ENCODE measurements at regions not wholly inside any gene's neighbourhood (a gene's known extent, or its start where the extent isn't known, plus 50 kb on each side); places are given as distances from the start of the nearest gene placed in this dataset.

GRCh38 chr5:104915226-104915625 is 1352.6 kb upstream of the NUDT12 start:
- DNase-seq (ENCODE audit: extremely low spot score): no peak
- ChIA-PET CTCF (no interaction called here), POLR2A (no interaction called here)
- TF ChIP-seq BHLHE40 (IDR thresholded peaks at IDR 0.05; ENCODE audit: borderline replicate concordance) (no peak), ZNF384 (IDR thresholded peaks at IDR 0.05) (no peak), ELF4 (IDR thresholded peaks at IDR 0.05) (no peak), L3MBTL2 (conservative IDR thresholded peaks at IDR 0.05) (no peak), HDGF (IDR thresholded peaks at IDR 0.05; ENCODE audit: borderline replicate concordance) (no peak), CTBP1 (IDR thresholded peaks at IDR 0.05; ENCODE audit: borderline replicate concordance) (no peak), FOXM1 (IDR thresholded peaks at IDR 0.05; ENCODE audit: borderline replicate concordance) (no peak), SP1 (IDR thresholded peaks at IDR 0.05) (no peak), FOXA1 (IDR thresholded peaks at IDR 0.05) (no peak), SUZ12 (IDR thresholded peaks at IDR 0.05) (no peak), ARNT (IDR thresholded peaks at IDR 0.05) (no peak), NFRKB (IDR thresholded peaks at IDR 0.05) (no peak)

GRCh38 chr5:104914536-104915070 is 1352.0 kb upstream of the NUDT12 start:
- CTCF ChIA-PET: no interaction called here
- POLR2A ChIA-PET: no interaction called here
- no peak for TF ChIP-seq BHLHE40 (IDR thresholded peaks at IDR 0.05; ENCODE audit: borderline replicate concordance)
- DNase-seq (ENCODE audit: extremely low spot score): no peak

GRCh38 chr5:104913841-104914281 is 1351.3 kb upstream of the NUDT12 start:
- ChIA-PET POLR2A (no interaction called here), CTCF (no interaction called here)
- TF ChIP-seq SUZ12 (IDR thresholded peaks at IDR 0.05) (no peak), PKNOX1 (IDR thresholded peaks at IDR 0.05) (no peak), FOXA1 (IDR thresholded peaks at IDR 0.05) (no peak), NFRKB (IDR thresholded peaks at IDR 0.05) (no peak), BHLHE40 (IDR thresholded peaks at IDR 0.05; ENCODE audit: borderline replicate concordance) (no peak), L3MBTL2 (conservative IDR thresholded peaks at IDR 0.05) (no peak), HDGF (IDR thresholded peaks at IDR 0.05; ENCODE audit: borderline replicate concordance) (no peak), ZNF384 (IDR thresholded peaks at IDR 0.05) (no peak), ARNT (IDR thresholded peaks at IDR 0.05) (no peak), FOXK2 (IDR thresholded peaks at IDR 0.05) (no peak), LEF1 (IDR thresholded peaks at IDR 0.05; ENCODE audit: borderline replicate concordance) (no peak), CTBP1 (IDR thresholded peaks at IDR 0.05; ENCODE audit: borderline replicate concordance) (no peak), TARDBP (IDR thresholded peaks at IDR 0.05) (no peak), SP1 (IDR thresholded peaks at IDR 0.05) (no peak)
- DNase-seq (ENCODE audit: extremely low spot score): no peak

GRCh38 chr5:104909803-104910202 is 1347.2 kb upstream of the NUDT12 start:
- ChIA-PET CTCF (no interaction called here), POLR2A (no interaction called here)
- no peak for DNase-seq (ENCODE audit: extremely low spot score)
- TF ChIP-seq ELF4 (IDR thresholded peaks at IDR 0.05) (no peak), L3MBTL2 (conservative IDR thresholded peaks at IDR 0.05) (no peak), LEF1 (IDR thresholded peaks at IDR 0.05; ENCODE audit: borderline replicate concordance) (no peak), NFRKB (IDR thresholded peaks at IDR 0.05) (no peak), BHLHE40 (IDR thresholded peaks at IDR 0.05; ENCODE audit: borderline replicate concordance) (no peak), FOXK2 (IDR thresholded peaks at IDR 0.05) (no peak), FOXA1 (IDR thresholded peaks at IDR 0.05) (no peak), PKNOX1 (IDR thresholded peaks at IDR 0.05) (no peak)

- ChIA-PET POLR2A (no interaction called here), CTCF (no interaction called here)
- no peak for TF ChIP-seq NFRKB (IDR thresholded peaks at IDR 0.05)
- no peak for TF ChIP-seq FOXM1 (IDR thresholded peaks at IDR 0.05; ENCODE audit: borderline replicate concordance)
- TF ChIP-seq ZNF384 (IDR thresholded peaks at IDR 0.05): no peak
- TF ChIP-seq L3MBTL2 (conservative IDR thresholded peaks at IDR 0.05): no peak
- no peak for TF ChIP-seq HDGF (IDR thresholded peaks at IDR 0.05; ENCODE audit: borderline replicate concordance)
- no peak for TF ChIP-seq CTBP1 (IDR thresholded peaks at IDR 0.05; ENCODE audit: borderline replicate concordance)
- no peak for TF ChIP-seq TARDBP (IDR thresholded peaks at IDR 0.05)
- TF ChIP-seq ELF4 (IDR thresholded peaks at IDR 0.05): no peak
- TF ChIP-seq FOXA1 (IDR thresholded peaks at IDR 0.05): no peak
- TF ChIP-seq PKNOX1 (IDR thresholded peaks at IDR 0.05): no peak
- no peak for TF ChIP-seq ARNT (IDR thresholded peaks at IDR 0.05)
- TF ChIP-seq SP1 (IDR thresholded peaks at IDR 0.05): no peak
- no peak for TF ChIP-seq LEF1 (IDR thresholded peaks at IDR 0.05; ENCODE audit: borderline replicate concordance)
- no peak for TF ChIP-seq SUZ12 (IDR thresholded peaks at IDR 0.05)
- TF ChIP-seq BHLHE40 (IDR thresholded peaks at IDR 0.05; ENCODE audit: borderline replicate concordance): no peak
- no peak for DNase-seq (ENCODE audit: extremely low spot score)
Observed at GRCh38 chr5:104904561-104904960, 1342.0 kb upstream of the NUDT12 start.

GRCh38 chr5:104903941-104904340 is 1341.4 kb upstream of the NUDT12 start:
- POLR2A ChIA-PET: no interaction called here
- TF ChIP-seq ELF4 (IDR thresholded peaks at IDR 0.05) (no peak), L3MBTL2 (conservative IDR thresholded peaks at IDR 0.05) (no peak), CTBP1 (IDR thresholded peaks at IDR 0.05; ENCODE audit: borderline replicate concordance) (no peak), FOXA1 (IDR thresholded peaks at IDR 0.05) (no peak), TARDBP (IDR thresholded peaks at IDR 0.05) (no peak), FOXM1 (IDR thresholded peaks at IDR 0.05; ENCODE audit: borderline replicate concordance) (no peak), ZNF384 (IDR thresholded peaks at IDR 0.05) (no peak), ARNT (IDR thresholded peaks at IDR 0.05) (no peak), HDGF (IDR thresholded peaks at IDR 0.05; ENCODE audit: borderline replicate concordance) (no peak), FOXK2 (IDR thresholded peaks at IDR 0.05) (no peak), SP1 (IDR thresholded peaks at IDR 0.05) (no peak), BHLHE40 (IDR thresholded peaks at IDR 0.05; ENCODE audit: borderline replicate concordance) (no peak), LEF1 (IDR thresholded peaks at IDR 0.05; ENCODE audit: borderline replicate concordance) (no peak), PKNOX1 (IDR thresholded peaks at IDR 0.05) (no peak), SUZ12 (IDR thresholded peaks at IDR 0.05) (no peak), NFRKB (IDR thresholded peaks at IDR 0.05) (no peak)

More at GRCh38 chr5:104903941-104904340, 1341.4 kb upstream of the NUDT12 start:
- DNase-seq (ENCODE audit: extremely low spot score): no peak
- CTCF ChIA-PET: no interaction called here

All from HEK293T (cell line).